SW480 (cell line): ENCODE measurements at regions not wholly inside any gene's neighbourhood (a gene's known extent, or its start where the extent isn't known, plus 50 kb on each side); places are given as distances from the start of the nearest gene placed in this dataset.
"Not testable (repeated sequence)": the region's sequence is repeated elsewhere in the genome, so short reads cannot be mapped to it uniquely, and the experiment has no call there.

Experiments
- DNase-seq: peaks from one replicate; pipeline ENCODE4 v3.0.0-alpha.2; 2016; ENCODE audit warnings: low spot score

- DNase-seq, result no peak
These were observed 897.9 kb upstream of the FAT3 start for GRCh38 chr11:91326751-91327150.

GRCh38 chr11:91326280-91326679 is 898.3 kb upstream of the FAT3 start:
- DNase-seq, result no peak

DNA sequence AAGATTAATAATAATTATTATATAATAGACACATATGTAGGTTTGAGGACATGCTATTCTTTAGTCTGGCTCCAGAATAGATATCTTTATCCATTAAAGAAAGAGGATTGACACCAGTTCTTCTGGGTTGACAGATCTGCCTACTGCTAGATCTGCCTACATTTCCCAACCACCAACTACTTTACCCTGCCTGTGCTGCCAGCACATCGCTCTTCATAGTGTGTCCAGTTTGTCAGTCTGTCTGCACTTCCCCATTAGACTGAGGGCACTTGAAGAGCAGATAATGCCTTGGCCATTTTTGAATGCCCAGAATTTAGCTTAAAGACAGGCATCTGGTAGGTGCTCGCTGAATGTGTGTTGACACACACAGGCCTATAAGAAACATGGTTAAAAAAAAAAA is 910.1 kb upstream of the FAT3 start:
- DNase-seq, result no peak

GRCh38 chr11:91312541-91312940 is 912.1 kb upstream of the FAT3 start:
- DNase-seq, result no peak

DNA sequence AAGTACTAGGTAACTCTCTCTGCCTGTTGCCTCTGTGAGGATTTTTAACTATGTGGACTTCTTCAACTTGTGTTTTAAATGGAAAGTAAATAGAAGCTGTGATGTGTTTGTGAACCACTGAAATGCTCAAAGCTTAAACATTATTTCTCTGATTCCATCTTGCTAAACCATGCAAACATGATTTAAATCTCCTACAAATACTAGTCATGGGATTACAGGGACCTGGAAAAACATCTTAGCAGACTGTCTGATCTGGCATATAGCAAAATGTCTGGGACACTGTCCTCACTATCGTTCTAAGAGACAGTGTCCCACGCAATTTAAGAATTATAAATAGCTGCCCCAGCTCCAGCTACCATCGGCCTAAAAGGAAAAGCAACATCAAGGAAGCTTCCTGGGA is 914.5 kb upstream of the FAT3 start:
- no peak for DNase-seq

DNA sequence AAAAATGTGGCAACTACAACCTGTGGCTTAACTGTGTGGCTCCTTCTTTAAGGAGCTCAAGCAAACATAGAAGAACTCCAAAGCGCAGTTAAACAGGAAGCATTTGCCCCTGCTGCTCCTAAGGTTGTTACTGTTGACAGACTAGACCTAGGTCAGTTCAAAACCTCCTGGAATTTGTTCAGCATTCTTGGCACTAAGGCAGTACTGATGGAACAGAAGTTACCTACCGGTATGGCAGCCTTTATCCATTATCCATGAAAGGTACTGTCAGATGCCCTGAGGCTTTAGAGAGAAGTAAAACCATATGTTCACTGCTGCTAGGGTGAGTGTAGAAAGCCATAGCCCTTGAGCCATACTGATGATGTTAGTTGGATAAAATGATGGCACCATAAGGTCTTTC is 916.5 kb upstream of the FAT3 start:
- no peak for DNase-seq

GRCh38 chr11:91305402-91305801 is 919.2 kb upstream of the FAT3 start:
- DNase-seq, result no peak

DNA sequence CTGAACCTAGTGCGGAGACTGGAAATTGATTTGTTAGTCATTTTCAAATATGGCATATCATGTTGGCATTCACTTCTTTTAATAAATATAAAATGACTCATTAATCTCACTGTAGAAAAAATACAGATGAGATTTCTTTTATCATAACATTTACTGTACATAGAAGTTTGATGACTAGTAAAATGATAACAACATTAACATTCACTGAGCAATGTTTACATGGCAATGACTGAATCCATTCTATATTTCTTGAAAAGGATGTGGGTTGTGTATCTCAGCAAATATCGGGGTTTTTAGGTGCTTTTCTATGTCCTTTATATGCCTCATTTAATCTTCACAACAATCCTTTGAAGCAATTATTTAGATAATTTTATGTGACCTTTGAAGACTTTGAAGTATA is 920.9 kb upstream of the FAT3 start:
- DNase-seq, result no peak

DNA sequence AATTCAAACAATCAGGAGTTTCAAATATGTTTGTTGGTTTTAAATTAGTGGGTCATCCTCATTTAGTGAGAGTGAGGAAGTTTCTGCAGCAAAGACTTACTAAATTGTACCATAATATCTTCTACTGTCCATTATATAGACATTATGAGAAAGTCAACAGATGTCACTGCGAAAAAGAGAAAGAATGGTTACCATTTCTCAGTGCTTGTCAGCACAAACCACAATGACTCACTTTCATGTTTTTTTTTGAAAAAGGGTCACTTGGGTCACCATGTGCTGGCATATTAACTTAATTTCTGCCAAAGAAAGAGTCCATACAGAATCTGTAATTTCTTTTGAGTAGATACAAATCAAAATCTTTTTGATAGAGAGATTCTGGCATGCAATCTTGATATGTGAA is 924.6 kb upstream of the FAT3 start:
- no peak for DNase-seq

- peak; percentile 11 for DNase-seq
These were observed 928.0 kb upstream of the FAT3 start for GRCh38 chr11:91296629-91297028.

DNA sequence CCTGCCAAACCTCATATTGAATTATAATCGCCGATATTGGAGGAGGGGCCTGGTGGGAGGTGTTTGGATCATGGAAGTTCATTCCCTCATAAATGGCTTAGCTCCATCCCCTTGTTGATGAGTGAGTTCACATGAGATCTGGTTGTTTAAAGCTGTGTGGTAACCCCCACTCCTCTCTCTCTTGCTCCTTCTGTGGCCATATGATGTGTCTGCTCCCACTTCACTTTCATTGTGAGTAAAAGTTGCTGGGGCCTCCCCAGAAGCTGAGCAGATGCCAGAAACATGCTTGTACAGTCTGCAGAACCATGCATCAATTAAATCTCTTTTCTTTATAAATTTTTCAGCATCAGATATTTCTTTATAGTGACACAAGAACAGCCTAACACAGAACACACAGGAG is 929.0 kb upstream of the FAT3 start:
- no peak for DNase-seq

- no peak for DNase-seq
These were observed 931.5 kb upstream of the FAT3 start for GRCh38 chr11:91293119-91293518.

DNA sequence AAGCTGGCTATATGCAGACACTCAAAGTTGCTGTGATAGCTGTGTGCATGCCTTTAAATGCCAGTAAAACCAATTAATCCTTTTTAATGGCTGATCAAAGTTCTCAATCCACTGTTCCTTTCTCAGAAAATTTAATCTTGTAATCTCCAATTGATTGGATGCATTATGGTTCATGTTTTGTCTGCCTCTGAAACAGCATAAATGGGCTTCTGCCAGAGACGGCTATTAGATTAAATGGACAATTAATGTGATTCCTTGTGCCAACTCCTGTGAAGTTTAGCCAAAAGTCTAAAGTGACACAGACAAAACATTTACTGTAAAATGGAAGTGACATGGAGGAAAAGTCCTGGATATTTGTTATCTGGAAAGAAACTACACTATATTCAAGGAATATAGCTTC is 952.5 kb upstream of the FAT3 start:
- no peak for DNase-seq

DNA sequence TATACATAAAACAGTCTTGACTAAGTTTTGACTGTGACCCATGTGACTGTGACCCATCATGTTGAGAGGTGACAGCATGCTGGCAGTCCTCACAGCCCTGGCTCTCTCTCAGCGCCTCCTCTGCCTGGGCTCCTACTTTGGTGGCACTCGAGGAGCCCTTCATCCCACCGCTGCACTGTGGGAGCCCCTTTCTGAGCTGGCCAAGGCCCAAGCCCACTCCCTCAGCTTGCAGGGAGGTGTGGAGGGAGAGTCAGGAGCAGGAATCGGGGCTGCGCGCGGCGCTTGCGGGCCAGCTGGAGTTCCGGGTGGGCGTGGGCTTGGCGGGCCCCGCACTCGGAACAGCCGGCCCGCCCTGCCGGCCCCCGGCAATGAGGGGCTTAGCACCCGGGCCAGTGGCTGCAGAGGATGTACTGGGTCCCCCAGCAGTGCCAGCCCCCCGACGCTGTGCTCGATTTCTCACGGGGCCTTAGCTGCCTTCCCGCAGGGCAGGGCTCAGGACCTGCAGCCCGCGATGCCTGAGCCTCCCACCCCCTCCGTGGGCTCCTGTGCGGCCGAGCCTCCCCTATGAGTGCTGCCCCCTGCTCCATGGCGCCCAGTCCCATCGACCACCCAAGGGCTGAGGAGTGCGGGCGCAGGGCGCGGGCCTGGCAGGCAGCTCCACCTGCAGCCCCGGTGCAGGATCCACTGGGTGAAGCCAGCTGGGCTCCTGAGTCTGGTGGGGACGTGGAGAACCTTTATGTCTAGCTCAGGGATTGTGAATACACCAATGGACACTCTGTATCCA is 955.9 kb upstream of the FAT3 start:
- DNase-seq, result not testable (repeated sequence)

- no peak for DNase-seq
These were observed 958.7 kb upstream of the FAT3 start for GRCh38 chr11:91265946-91266345.

DNA sequence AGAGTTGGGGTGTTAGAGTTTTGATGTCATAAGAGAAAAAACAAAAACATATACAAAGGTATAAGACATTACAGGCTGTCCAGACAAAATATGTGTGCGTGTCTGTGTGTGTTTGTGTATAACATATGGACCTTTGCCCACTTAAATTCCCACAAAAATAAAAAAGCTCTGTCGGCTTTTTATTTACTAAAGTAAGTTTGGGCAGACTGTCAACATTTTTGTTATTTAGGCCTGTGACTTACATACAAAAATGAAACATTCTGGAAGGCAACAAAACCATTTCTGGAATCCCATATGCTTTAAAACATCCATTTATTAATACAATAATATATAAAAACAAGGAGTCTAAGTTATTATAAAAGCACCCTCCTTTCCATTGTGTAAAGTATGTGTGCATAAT is 960.1 kb upstream of the FAT3 start:
- DNase-seq, result no peak

DNA sequence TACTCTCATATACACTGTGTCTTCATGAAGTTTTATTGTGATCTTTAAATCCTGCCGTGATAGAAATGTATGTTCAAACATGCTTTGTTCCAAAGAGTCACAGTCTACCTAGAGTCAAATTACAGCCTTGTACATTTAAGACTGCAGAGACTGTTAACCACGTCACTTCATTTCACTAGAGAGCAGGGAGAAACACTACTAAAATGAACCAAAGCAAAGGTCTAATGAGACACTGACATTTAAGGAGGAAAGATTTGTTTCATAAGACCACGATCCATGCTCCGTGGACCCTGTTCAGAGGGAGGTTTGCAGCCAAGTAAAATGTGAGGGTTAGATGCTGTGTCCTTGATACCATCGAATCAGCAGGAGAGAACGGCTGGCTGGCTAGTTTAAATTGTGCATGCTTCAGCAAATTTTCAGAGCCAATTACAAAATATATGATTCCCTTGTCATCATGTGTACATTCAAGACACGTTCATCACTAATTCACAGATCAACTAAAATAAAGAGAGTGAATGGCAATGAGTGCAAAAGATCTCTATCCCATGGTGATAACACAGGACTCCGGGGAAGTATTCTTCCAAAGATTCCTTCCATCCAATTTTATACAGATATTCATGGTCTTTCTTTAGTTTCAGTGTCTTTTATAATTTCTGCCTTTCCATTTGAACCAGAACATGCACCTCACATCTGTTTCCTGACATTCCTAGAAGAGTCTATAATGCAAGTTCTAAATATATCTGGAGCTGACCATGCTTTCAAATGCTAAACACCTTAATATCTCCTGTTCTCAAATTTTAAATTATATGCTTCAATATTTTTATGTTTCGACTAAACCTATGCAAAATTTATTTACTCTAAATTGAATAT is 960.9 kb upstream of the FAT3 start:
- no peak for DNase-seq

GRCh38 chr11:91261513-91261912 is 963.1 kb upstream of the FAT3 start:
- no peak for DNase-seq

DNA sequence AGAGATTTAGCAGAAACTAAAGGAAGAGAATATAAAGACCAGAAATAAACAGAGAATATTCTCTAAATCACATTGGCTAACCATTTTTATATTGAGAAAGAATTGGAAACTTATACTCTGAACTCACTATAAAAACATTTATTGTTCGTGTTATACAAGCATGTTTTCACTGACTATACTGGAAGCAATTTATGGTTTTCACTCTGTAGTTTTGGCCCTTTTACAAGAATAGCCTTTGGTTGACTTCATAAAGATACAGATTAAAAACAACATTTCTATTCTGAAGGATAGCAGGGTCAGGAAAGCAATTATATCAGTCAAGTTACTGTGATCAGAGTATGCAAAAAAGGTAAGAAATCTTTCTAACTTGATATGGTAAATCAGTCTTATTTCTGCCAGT is 965.7 kb upstream of the FAT3 start:
- no peak for DNase-seq

GRCh38 chr11:91257667-91258066 is 967.0 kb upstream of the FAT3 start:
- no peak for DNase-seq

GRCh38 chr11:91248199-91248807 is 976.3 kb upstream of the FAT3 start:
- DNase-seq, result peak; percentile 26

DNA sequence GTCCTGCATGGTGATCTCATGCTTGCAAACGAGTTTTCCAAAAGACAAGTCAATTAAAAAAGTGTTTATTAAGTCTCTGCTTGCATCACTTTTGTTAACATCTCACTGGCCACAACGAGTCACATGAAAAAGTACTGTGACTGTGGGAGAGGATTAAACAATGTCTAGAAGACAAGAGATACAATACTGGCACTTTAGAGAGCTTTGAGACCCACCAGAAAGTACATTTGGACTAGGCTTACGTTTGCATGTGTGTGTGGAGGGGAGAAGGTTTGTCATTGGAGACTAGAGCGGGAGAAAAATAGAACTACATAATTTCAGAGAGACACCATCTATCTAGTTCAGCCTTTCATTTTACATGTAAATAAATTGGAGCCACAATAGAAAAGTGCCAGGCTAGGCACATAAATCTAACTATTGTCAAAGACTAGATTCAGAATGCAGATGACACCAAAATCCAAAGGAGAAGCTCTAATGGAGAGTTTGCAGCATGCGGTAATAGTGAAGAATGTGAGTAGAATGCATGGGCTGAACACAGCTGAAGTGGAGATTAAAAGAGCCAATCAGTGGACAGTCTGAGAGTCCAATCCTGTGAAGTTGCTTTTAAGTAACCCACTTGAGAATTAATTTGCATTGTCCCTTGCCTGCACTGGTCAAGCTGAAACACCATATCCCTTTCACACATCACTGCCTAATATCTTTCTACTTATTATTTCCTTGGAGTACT is 977.4 kb upstream of the FAT3 start:
- DNase-seq, result no peak
